ENCODE measurements at regions not wholly inside any gene's neighbourhood (a gene's known extent, or its start where the extent isn't known, plus 50 kb on each side); places are given as distances from the start of the nearest gene placed in this dataset.

GRCh38 chr5:9817819-9818218 is 187.7 kb upstream of the TAS2R1 start:
- Histone ChIP-seq H3K9me3 (ENCODE audit: low read length) (no peaks in the 10 kb centered on the region), H3K4me2 (ENCODE audit: low read length) (no peak overlapping the region), H3F3A (ENCODE audit: insufficient read depth, low read length, poor library complexity, severe bottlenecking) (no peaks in the 10 kb centered on the region), H4K20me1 (ENCODE audit: insufficient read depth) (no peaks in the 10 kb centered on the region), H3K79me2 (replicated peaks; ENCODE audit: insufficient read depth, low read length) (no peaks in the 10 kb centered on the region), H3K27ac (ENCODE audit: low read length) (no peak overlapping the region), H3K27me3 (ENCODE audit: insufficient read depth, low read depth, low read length) (no peaks in the 10 kb centered on the region), H2AFZ (ENCODE audit: low read depth, low read length) (no peak overlapping the region), H3K9ac (ENCODE audit: low read length) (no peak overlapping the region), H3K9me2 (ENCODE audit: insufficient read depth, low read length) (no peaks in the 10 kb centered on the region), H3K4me3 (ENCODE audit: low read length) (no peak overlapping the region), H3K36me3 (ENCODE audit: insufficient read depth, low read length) (no peaks in the 10 kb centered on the region)
- TF ChIP-seq CTCF (IDR thresholded peaks at IDR 0.05; ENCODE audit: poor library complexity, severe bottlenecking): no peak
- no peak for TF ChIP-seq EZH2 (IDR thresholded peaks at IDR 0.05; ENCODE audit: borderline replicate concordance, insufficient read depth, low read length, poor library complexity, severe bottlenecking)
- TF ChIP-seq SMC3 (conservative IDR thresholded peaks at IDR 0.05; ENCODE audit: poor library complexity): no peak
- TF ChIP-seq RAD21 (conservative IDR thresholded peaks at IDR 0.05): no peak
- no peak for TF ChIP-seq MXI1 (conservative IDR thresholded peaks at IDR 0.05; ENCODE audit: poor library complexity, severe bottlenecking)

- no peak overlapping the region for H3K27ac ChIP-seq (ENCODE audit: low read length)
- TF ChIP-seq CTCF (IDR thresholded peaks at IDR 0.05; ENCODE audit: poor library complexity, severe bottlenecking): no peak
- no peak for TF ChIP-seq EZH2 (IDR thresholded peaks at IDR 0.05; ENCODE audit: borderline replicate concordance, insufficient read depth, low read length, poor library complexity, severe bottlenecking)
- TF ChIP-seq MXI1 (conservative IDR thresholded peaks at IDR 0.05; ENCODE audit: poor library complexity, severe bottlenecking): no peak
- no peak for TF ChIP-seq RAD21 (conservative IDR thresholded peaks at IDR 0.05)
- TF ChIP-seq TAF1 (IDR thresholded peaks at IDR 0.05; ENCODE audit: low read depth): no peak
- TF ChIP-seq POLR2AphosphoS5 (IDR thresholded peaks at IDR 0.05): no peak
- TF ChIP-seq SMC3 (conservative IDR thresholded peaks at IDR 0.05; ENCODE audit: poor library complexity): no peak
- TF ChIP-seq REST (IDR thresholded peaks at IDR 0.05; ENCODE audit: borderline replicate concordance): no peak
- no peak for TF ChIP-seq EP300 (conservative IDR thresholded peaks at IDR 0.05; ENCODE audit: poor library complexity, severe bottlenecking)
- no peaks in the 10 kb centered on the region for H4K20me1 ChIP-seq (ENCODE audit: insufficient read depth)
- H3K9me2 ChIP-seq (ENCODE audit: insufficient read depth, low read length): no peaks in the 10 kb centered on the region
- no peak overlapping the region for H3K9ac ChIP-seq (ENCODE audit: low read length)
- no peaks in the 10 kb centered on the region for H3F3A ChIP-seq (ENCODE audit: insufficient read depth, low read length, poor library complexity, severe bottlenecking)
- no peaks in the 10 kb centered on the region for H3K27me3 ChIP-seq (ENCODE audit: insufficient read depth, low read depth, low read length)
- H3K4me2 ChIP-seq (ENCODE audit: low read length): no peak overlapping the region
- H3K79me2 ChIP-seq (replicated peaks; ENCODE audit: insufficient read depth, low read length): no peaks in the 10 kb centered on the region
- H3K36me3 ChIP-seq (ENCODE audit: insufficient read depth, low read length): no peaks in the 10 kb centered on the region
- H3K9me3 ChIP-seq (ENCODE audit: low read length): no peaks in the 10 kb centered on the region
- H3K4me3 ChIP-seq (ENCODE audit: low read length): no peak overlapping the region
- no peak overlapping the region for H2AFZ ChIP-seq (ENCODE audit: low read depth, low read length)
Measured at GRCh38 chr5:9815051-9815450, 184.9 kb upstream of the TAS2R1 start.

Measured in neural cell (in vitro differentiated cells).